ENCODE measurements at regions not wholly inside any gene's neighbourhood (a gene's known extent, or its start where the extent isn't known, plus 50 kb on each side); places are given as distances from the start of the nearest gene placed in this dataset.
"Not testable (repeated sequence)": the region's sequence is repeated elsewhere in the genome, so short reads cannot be mapped to it uniquely, and the experiment has no call there.

DNA sequence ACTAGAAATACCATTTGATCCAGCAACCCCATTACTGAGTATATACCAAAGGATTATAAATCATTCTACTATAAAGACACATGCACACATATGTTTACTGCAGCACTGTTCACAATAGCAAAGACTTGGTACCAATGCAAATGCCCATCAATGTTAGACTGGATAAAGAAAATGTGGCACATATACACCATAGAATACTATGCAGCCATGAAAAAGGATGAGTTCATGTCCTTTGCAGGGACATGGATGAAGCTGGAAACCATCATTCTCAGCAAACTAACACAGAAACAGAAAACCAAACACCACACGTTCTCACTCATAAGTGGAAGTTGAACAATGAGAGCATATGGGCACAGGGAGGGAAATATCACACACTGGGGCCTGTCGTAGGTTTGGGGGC lies 106.0 kb downstream of the SPATA18 start:
- not testable (repeated sequence) for H3K4me3 ChIP-seq (ENCODE audit: low read length); DNase-seq (ENCODE audit: low read depth)

GRCh38 chr4:52157641-52158316 lies 106.7 kb downstream of the SPATA18 start:
- no peak for DNase-seq (ENCODE audit: low read depth)
- no peak for TF ChIP-seq CTCF (IDR thresholded peaks at IDR 0.05; ENCODE audit: insufficient read depth, low read depth, low read length, missing control alignments)
- H3K4me3 ChIP-seq (ENCODE audit: low read length) = no peak overlapping the region

GRCh38 chr4:52160859-52161258 lies 109.8 kb downstream of the SPATA18 start:
- no peak for DNase-seq (ENCODE audit: low read depth)
- no peak overlapping the region for H3K4me3 ChIP-seq (ENCODE audit: low read length)
- no peak for TF ChIP-seq CTCF (IDR thresholded peaks at IDR 0.05; ENCODE audit: insufficient read depth, low read depth, low read length, missing control alignments)

DNA sequence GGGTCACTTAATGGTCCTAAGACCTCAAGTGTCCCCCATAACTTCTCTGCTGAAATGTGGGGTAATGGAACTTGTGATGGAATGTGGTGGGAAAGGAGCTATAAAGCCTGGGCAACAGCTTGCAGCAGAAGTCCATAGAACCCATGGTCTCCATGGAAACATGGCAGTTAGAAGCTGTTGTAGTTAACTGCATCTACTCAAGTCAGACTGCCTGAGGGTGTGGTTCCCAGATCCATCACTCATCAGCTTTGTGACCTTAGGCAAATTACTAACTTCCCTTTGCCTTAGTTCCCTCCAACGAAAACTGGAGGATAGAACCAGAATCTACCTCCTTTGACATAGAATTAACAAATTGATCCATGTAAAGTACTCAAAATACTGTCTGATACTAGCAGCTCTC lies 113.0 kb downstream of the SPATA18 start:
- TF ChIP-seq CTCF (IDR thresholded peaks at IDR 0.05; ENCODE audit: insufficient read depth, low read depth, low read length, missing control alignments) = no peak
- no peak overlapping the region for H3K4me3 ChIP-seq (ENCODE audit: low read length)
- DNase-seq (ENCODE audit: low read depth) = peak; percentile 5

DNA sequence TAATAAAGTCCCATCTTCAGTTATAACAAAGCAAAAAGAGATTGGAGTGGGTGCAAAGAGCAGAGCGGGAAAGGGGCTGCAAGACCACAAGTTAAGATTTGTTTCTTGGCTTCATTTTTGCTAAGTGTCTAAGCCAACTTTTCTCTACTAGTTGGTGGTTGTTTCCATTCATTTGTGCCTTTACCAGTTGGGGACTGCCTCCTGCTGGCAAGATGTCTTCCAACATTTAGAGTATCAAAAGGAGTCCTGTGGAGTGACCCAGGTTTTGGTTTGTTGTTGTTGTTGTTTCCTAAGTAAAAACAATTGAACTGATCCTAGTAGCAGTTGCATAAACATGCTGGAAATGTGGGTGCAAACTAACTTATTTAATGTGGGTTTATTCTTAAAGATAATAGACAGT lies 121.1 kb downstream of the SPATA18 start:
- peak; percentile 21 for TF ChIP-seq CTCF (IDR thresholded peaks at IDR 0.05; ENCODE audit: insufficient read depth, low read depth, low read length, missing control alignments)
- no peak overlapping the region for H3K4me3 ChIP-seq (ENCODE audit: low read length)
- DNase-seq (ENCODE audit: low read depth) = peak; percentile 31

- H3K4me3 ChIP-seq (ENCODE audit: low read length) = no peak overlapping the region
- DNase-seq (ENCODE audit: low read depth) = no peak
Measured at GRCh38 chr4:52173470-52174045, 122.5 kb downstream of the SPATA18 start.

GRCh38 chr4:52187603-52188002 lies 136.5 kb downstream of the SPATA18 start:
- no peak overlapping the region for H3K4me3 ChIP-seq (ENCODE audit: low read length)
- DNase-seq (ENCODE audit: low read depth) = no peak
- TF ChIP-seq CTCF (IDR thresholded peaks at IDR 0.05; ENCODE audit: insufficient read depth, low read depth, low read length, missing control alignments) = no peak

More at GRCh38 chr4:52173470-52174045, 122.5 kb downstream of the SPATA18 start:
- no peak for TF ChIP-seq CTCF (IDR thresholded peaks at IDR 0.05; ENCODE audit: insufficient read depth, low read depth, low read length, missing control alignments)
